Astrocyte of the hippocampus (primary cell): ENCODE measurements at regions not wholly inside any gene's neighbourhood (a gene's known extent, or its start where the extent isn't known, plus 50 kb on each side); places are given as distances from the start of the nearest gene placed in this dataset.

Experiments used
- DNase-seq: peaks from one replicate; pipeline ENCODE4 v3.0.0; 2011; ENCODE audit warnings: low read depth, low spot score

DNA sequence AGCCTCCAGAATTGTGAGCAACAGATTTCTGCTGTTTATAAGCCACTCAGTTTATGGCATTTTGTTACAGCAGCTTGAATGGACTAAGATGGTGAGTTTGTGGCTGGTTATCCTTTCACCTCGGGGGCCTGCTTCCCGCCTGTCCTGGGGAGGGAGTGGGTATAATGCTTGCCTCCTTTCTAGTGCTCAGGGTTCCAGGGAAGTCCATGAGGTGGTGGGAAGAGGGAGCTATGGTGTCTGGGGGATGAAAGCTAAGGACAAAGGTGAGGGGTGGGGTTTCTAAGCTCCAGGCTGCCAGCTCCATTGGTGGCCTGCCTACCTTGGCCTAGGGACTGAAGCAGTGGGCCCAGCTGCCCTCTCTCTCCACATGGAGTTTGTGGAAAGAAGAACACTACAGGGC is 50.2 kb upstream of the SDK2 start:
- DNase-seq = no peak

DNA sequence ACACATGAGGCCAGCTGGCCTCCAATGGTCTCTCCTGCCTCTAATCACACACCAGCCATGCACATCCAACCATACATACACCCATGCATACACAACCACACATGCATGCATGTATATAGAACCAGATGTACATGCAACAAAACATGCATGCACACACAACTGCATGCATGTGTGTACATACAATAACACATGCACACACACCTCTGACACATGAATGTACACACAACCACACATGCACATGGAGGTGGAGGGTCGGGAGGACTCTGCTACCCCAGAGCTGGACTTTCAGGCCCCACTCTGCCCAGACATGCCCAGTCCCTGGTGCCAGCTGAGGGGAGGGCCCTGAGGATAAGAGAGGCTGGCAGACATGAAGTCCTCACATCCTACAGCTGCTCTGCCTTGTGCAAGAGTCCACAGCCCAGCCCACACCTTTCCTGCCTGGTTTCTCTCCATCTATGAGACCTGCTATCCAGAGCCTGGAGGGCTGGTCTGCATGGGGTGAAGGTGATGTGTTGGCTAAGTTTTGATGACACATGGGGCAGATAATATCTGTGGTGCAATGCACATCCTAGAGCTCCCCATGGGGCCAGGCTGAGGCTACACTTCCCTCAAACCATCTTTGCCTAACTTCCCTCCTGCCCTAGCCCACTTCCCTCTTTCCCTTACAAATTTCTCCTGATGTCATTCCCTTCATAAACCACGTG is 50.9 kb upstream of the SDK2 start:
- no peak for DNase-seq

DNA sequence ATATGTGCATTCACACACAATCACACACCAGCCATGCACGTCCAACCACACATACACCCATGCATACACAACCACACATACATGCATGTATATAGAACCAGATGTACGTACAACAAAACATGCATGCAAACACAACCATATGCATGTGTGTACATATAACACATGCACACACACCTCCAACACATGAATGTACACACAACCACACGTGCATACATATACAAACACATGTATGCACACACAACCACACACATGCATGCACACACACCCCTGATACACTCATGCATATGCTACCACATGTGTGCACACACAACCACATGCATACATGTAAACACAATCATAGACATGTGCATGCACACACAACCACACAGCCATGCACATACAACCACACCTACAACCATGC is 52.0 kb upstream of the SDK2 start:
- no peak for DNase-seq

DNA sequence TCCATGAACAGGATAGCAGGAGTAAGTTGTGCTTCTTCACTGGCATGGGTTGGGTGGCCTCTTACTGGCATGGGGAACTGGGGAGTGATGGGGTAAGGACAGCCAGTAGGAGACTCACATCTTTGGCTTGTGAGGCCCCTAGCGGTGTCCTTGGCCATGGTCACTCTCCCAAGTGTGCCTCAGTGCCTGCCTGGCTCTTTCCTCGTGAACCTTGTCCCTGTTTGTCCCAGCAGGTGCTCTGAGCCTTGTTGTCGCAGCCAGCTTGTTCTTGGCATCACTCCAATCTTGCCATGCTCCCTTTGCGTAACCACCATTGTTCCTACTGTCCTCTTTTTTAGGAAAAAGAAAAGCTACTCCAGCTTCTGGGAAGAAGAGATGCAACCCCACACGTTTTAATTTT is 53.6 kb upstream of the SDK2 start:
- no peak for DNase-seq

DNA sequence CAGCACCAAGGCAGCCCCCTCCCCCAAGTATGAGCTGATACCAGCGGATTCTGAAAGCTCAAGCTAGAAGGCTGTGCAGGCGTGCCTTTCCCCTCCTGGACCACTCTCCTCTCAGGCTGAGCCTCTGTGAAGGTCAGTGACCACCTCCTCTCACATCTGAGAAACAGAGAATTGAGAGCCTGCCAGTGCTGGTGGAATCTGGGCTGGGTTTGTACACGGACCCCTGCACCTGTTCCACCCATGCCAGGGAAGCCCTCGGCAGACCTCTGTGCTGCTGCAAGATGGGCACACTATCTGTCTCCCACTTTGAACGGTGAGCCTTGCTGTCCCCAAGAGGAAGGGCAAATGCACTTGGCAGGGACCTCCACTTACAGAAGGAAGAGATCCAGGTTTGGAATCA is 54.7 kb upstream of the SDK2 start:
- no peak for DNase-seq

DNA sequence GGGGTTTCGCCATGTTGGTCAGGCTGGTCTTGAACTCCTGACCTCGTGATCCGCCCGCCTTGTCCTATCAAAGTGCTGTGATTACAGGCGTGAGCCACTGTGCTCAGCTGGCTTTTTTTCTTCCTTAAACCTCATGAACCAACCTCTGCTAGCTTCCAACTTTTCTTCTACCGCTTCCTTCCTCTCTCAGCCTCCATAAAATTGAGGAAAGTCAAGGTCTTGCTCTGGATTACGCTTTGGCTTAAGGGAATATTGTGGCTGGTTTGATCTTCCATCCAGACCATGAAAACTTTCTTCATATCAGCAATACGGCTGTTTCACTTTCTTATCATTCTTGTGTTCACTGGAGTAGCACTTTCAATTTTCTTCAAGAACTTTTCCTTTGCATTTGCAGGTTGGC is 57.5 kb upstream of the SDK2 start:
- DNase-seq = no peak

DNA sequence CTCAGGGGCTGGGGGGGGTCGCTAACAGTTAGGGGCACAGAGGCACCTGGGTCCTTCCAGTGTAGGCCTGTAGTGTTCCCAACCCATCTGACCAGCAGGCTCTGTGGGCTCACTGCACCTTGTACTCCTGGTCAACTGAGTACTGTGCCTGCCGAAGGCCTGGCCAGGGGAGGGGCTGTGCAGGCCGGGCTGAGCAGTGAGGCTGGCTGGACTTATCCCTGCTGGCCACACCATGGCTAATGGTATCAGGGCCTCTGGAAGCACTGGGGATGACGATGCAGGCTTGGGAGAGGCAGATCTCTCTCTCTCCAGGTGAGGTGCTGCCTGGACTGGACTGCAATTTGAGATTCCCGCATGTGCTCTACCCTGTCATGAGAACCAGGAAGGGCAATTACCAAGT is 58.9 kb upstream of the SDK2 start:
- DNase-seq = no peak

DNA sequence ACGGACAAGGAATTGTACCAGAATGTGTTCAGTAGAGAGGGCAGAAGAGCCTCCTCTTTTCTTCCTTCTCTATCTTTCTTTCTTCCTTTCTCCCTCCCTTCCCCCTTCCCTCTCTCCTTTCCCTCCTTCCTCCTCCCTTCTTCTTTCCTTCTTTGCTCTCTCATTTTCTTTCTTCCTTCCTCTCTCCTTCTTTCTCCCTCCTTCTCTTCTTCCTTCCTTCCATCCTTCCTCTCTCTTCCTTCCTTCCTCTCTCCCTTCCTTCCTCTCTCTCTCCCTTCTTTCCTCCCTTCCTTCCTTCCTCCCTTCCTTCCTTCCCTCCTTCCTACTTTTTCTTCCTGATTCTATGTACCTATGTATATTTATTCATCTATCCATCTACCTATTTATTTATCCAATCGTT is 59.7 kb upstream of the SDK2 start:
- DNase-seq = no peak

DNA sequence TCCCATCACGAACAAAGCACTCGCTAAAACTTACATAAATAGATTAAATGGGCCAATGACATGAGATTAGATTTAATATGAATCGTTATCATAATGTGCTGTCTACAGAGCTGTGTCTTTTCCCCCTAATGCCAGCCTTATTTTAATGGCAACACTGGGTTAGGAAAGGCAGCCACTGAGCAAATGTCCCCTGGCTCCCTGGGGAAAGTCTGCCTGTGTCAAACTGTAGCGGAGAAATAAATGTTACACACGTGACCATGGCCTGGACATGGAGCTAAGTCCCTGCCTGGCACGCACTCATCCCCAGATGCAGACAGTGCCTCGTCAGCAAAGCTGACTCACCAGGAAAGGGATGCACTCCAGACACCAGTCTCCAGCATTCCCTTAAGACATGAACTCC is 61.3 kb upstream of the SDK2 start:
- DNase-seq = no peak

DNA sequence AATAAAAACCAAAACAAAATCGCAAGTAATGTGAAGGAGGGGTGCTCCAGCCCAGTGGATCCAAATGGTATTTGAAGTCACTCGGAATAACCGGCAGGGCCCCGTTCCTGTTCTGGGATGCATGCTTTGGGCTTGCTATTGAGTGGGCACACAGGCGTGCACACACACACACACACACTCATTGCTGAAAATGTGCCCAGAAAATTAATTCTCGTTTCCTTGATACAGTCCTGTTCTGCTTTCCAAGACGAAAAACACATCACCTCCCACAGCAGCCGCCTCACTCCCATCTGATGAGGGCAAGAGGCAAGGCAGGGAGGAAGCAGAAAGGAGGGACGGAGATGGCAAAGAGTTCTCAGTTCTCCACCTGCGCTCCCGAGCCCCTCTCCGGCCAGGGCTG is 62.2 kb upstream of the SDK2 start:
- DNase-seq = no peak

DNA sequence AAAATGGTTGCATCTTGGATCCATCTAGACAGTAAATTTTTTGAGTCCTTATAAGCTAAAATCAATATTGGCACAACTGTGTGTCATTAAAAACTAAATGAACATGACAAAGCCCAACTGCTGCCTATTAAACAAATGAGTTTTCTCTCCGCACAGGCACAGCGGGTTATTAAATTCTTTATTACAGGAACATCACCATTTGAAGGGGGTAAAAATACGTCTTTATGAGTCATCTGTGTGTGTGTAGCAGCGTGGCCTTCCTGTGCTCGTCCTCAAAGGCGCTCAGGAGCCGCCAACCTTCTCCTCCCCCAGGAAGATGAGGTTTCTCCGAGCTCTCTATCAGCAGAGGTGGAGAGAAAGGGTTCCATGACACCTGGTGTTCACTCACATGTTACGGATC is 62.6 kb upstream of the SDK2 start:
- DNase-seq = no peak

DNA sequence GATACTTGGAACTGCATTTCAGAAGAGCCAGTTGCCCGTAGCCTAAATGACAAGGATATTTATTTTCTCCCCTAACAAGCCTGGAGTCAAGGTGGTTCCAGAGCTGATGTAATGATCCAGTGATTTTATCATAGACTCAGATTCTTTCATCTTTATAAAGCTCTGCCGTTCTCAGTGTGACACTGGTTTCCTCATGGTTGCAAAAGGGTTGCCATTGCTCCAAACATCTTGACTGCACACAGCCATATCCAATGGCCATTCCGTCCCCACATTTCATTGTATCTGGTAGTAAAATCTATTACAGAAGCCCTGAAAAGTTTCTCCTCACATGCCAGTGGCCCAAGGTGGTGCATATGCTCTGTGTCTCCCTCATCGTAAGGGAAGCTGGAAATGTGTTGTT is 63.1 kb upstream of the SDK2 start:
- DNase-seq = no peak

DNA sequence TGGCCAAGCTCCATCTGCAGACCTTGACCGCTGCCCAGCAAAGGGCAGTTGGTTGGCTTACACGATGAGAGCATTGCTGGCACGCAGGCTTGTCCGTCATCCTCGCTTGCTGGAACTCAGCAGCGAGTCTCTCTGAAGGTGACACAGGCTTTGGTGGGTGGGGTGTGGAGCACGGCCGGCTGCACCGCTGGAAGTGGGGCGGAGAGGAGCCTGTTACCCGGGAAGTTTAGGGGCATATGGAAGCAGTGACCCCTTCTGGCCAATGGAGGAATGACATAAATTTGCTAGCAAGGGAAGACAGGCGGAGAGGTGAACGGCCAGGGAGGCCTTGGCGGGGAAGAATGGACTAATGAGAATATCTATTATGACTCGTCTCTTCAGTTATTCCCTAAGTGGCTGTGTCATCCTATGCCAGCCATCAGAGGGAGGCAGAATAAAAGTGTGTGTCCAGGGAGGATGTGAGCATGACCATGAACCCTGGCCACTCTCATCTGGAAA is 65.9 kb upstream of the SDK2 start:
- peak; percentile 80 for DNase-seq

DNA sequence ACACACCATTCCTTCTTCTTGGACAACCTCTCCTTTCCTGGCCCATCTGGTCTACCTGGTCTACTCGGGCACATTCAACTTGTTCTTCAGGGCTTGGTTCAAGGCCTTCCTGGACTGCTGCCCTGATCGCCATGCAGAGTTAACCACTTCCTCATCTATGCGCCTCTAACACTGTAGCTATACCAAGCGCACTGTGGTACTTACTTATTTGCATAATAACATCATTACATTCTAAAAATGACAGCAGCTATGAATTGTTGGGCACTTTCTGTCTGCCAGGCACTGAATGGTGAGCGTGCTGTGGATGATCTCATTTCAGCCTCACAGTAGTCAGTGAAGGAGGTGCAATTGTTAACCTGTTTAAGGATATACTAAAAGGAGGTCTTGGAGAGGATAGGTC is 66.9 kb upstream of the SDK2 start:
- DNase-seq = no peak

DNA sequence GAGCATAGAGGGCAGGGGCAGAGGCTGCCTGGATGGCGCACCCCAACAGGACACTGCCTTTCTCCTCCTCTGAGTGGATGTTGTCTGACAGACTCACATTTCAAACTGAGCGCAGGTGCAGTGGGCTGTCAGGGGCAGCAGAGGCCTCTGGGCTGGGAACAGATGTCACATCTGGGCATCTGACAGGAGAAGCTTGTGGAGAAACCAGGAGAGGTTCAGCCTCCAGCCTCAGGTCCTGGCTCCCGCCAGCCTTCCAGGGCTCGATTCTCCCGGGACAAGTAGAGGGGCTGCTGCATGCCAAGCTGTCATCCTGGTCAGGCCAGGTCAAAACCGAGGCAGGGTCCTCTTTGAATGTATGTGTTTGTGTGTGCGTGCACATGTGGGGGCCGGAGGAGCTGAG is 67.7 kb upstream of the SDK2 start:
- no peak for DNase-seq

DNA sequence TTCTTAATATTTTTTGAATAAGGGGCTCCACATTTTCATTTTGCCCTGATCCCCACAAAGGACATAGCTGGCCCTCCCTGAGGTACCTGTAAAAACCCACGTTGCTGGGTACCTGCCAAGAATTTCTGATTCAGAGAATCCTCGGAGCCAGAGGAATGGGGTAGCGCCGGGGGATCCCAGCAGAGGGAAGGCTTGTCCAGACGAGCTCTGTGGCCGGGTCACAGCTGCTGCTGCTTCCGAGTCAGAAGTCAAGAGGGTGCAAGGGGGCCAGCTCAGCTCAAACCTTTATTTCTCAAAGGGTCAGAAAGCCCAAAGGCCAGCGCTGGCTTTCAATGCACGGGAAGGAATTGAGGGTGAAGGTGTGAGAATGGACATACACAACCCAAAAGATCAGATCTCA is 68.9 kb upstream of the SDK2 start:
- no peak for DNase-seq

DNA sequence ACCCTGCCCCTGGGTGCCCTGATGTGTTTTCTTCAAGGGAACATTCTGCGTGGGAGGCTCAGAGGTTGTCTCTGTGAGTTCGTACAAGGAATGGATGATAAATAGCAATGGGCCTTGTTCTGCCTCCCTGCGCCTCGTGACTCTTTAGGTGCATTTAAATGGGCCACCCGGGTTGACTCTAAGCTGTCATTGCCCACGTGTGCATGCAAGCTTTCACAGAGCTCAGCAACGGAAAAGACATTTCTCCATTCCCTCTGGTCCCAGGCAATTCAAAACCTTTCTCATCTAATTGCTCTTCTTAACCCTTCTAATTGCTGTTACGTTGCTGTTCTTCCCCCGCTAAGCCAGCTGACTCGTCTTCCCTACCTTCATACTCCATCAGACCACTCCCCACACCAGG is 71.5 kb upstream of the SDK2 start:
- no peak for DNase-seq

DNA sequence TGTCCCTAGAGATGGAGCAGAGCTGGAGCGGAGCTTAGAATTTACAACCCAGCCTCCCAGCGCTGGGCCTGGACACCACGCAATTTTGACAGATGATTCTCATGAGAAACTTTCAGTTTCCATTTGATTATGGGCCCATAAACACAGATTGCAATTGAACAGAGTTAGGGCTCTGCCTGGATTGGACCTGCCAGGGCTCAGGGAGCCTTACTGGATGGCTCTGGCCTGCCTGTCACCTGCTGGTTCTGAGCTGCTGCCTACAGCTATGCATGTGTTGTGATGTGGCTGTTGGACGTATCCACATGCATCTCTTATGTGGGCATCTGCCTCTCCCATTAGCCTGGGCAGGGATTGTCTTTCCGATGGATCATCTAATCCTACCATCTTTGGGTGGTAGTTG is 73.4 kb upstream of the SDK2 start:
- no peak for DNase-seq

DNA sequence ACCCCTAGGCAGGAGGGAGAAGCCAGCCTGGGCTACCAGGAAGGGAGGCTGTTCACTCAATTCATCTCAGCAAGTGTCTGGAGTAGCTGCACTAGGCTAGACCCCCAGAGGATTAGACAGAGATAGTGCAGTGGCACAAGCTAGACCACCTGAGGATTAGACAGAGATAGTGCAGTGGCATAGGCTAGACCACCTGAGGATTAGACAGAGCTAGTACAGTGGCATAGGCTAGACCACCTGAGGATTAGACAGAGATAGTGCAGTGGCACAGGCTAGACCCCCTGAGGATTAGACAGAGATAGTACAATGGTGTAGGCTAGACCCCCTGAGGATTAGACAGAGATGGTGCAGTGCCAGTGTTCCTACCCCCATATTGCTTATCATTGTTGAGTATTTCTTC is 74.1 kb upstream of the SDK2 start:
- no peak for DNase-seq

DNA sequence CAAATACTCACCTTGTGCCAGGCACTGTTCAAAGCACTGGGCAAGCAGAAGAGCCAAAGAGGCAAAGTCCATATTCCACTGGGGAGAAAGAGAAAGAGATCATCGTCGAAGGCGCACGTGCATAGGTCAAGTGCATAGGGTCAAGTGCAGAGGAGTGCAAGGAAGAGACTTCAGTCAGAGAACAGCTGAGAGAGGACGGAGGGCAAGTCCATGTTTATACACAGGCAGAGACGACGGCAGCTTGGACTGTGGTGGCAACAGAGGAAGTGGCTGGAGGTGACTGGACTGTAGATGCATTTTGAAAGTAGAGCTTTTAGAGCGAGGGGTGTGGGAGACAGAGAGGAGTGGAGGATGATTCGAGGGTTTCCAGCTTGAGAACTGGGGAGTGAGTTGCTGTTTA is 74.7 kb upstream of the SDK2 start:
- DNase-seq = no peak

DNA sequence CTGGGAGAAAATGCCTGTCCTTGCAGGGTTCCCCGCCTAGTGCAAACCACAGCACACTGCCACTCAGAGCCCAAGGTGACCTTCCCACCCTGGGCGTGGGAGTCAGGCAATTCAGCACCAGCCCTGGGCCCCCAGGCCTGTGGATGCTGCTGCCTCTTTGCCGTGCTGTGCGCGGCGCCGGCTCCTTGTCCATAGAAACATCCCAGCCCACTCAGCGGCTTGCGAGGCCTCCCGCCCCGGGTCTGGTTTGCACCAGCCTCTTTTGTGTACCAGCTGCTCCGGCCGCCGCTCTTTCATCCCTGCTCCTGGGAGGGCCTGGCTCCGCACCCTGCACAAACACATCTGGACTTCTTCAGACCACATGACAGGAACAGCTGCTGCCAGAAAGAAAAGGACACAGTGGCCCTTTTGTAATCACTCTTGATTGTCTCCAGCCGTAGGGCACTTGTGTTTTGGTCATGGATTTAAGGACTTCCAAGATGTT is 75.4 kb upstream of the SDK2 start:
- DNase-seq = no peak

DNA sequence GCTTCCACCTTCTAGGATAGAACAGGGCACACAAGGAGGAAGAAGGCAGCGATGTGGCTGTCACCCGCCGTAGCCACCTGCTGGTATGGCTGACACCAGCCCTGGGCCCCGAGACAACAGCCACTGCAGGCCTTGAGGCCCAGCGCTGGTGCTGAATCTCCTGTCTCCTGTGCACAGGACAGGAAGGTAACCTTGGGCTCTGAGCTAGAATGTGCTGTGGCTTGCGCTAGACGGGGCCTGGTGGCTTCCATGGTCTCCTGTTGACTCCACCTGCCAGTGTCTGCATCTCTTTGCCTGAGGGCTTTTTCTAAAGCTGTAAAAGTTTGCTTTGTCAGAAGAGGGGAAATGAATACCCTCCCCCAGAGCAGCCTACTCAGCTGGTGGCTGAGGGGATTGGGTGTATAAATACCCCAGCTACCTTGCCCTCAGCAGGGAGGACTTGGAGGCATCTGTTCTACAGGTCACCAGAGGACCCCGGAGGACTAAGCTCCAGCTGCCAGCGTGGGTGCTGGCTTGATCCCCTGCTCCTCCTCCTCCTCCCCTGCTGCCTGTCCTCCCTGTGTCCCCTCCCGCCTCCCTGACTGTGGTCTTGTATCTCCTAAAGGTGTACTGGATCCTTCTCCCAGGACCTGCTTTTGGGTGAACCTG is 76.1 kb upstream of the SDK2 start:
- DNase-seq = no peak

DNA sequence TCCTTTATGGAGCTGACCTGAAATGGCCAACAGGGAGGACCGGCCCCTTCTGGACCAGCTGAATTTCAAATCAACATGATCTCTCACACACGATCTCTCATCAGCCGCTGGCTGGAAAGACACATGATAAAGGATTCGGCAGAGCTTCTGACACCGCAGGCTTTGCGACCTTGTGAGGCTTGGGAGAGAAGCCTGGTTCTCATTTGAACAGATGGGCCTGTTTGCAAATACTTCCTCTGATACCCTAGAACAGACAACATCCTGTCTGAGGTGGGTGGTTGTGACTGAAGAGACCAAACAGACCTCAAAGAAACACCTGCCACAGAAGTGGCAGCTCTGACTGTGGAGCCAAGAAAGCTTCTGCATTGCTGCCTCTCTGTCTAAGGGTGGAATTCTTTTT is 77.9 kb upstream of the SDK2 start:
- DNase-seq = no peak

DNA sequence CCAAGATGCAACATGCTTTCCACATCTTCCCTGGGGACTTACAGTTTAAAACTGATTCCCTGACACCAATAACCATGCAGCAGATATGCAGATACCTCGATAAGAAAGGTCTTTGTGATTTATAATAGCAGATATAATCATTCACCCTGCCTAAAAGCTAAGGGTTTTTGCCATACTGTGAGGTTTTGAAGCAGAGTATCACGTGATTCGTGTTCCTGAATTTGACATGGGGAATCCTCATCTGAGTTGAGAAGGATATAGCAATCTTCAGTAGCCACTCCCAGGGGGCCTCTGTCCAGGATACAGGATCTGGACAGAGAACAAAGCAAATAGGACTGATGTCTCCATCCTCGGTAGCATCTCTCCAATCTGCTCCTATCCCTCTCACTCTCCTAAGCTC is 79.1 kb upstream of the SDK2 start:
- DNase-seq = no peak
